ENCODE measurements at regions not wholly inside any gene's neighbourhood (a gene's known extent, or its start where the extent isn't known, plus 50 kb on each side); places are given as distances from the start of the nearest gene placed in this dataset.

GRCh38 chr14:41051801-41052200 is 554.9 kb upstream of the LRFN5 start:
- Histone ChIP-seq H3T11ph (ENCODE audit: low read length) (no peak overlapping the region), H3K23me2 (ENCODE audit: insufficient read length, low read depth, low read length, poor library complexity, severe bottlenecking) (no peaks in the 10 kb centered on the region), H3K79me2 (ENCODE audit: insufficient read depth, low read length) (no peaks in the 10 kb centered on the region), H3K18ac (ENCODE audit: insufficient read length, low read depth, low read length) (no peak overlapping the region), H4K5ac (ENCODE audit: insufficient read length, low read depth, low read length) (no peak overlapping the region), H3K23ac (ENCODE audit: insufficient read length, low read depth, low read length) (no peak overlapping the region), H3K14ac (ENCODE audit: insufficient read depth, low read length) (no peak overlapping the region), H2BK15ac (ENCODE audit: low read depth, low read length) (no peak overlapping the region), H3K4me1 (ENCODE audit: insufficient read depth, low read length) (no peaks in the 10 kb centered on the region), H3K4ac (ENCODE audit: low read depth, low read length) (no peak overlapping the region), H2BK12ac (ENCODE audit: insufficient read length, low read depth, low read length) (no peak overlapping the region), H3K4me2 (ENCODE audit: insufficient read depth, insufficient read length, low read length) (no peak overlapping the region), H3K27ac (ENCODE audit: insufficient read length, low read depth, low read length) (no peak overlapping the region), H4K8ac (replicated peaks; ENCODE audit: insufficient read length, low read depth, low read length) (no peak overlapping the region), H3K9ac (ENCODE audit: extremely low read depth, insufficient read length, low read length) (no peak overlapping the region), H2BK5ac (ENCODE audit: insufficient read length, low read length) (no peak overlapping the region), H2BK120ac (ENCODE audit: low read depth, low read length, poor library complexity, severe bottlenecking) (no peak overlapping the region), H2AFZ (ENCODE audit: low read length) (no peak overlapping the region), H3K27me3 (ENCODE audit: insufficient read depth, low read length) (no peaks in the 10 kb centered on the region), H4K20me1 (ENCODE audit: control insufficient read depth, insufficient read depth, insufficient read length) (no peaks in the 10 kb centered on the region), H3K56ac (ENCODE audit: insufficient read length, low read depth, low read length) (no peak overlapping the region), H4K91ac (ENCODE audit: insufficient read length, low read depth, low read length) (no peak overlapping the region), H2AK5ac (ENCODE audit: insufficient read length, low read length) (no peak overlapping the region), H2BK20ac (ENCODE audit: low read depth, low read length, poor library complexity, severe bottlenecking) (no peak overlapping the region), H3K79me1 (ENCODE audit: insufficient read depth, low read depth, low read length, poor library complexity, severe bottlenecking) (no peaks in the 10 kb centered on the region), H3K9me3 (ENCODE audit: control insufficient read depth, low read depth, low read length) (no peaks in the 10 kb centered on the region)
- no peak for DNase-seq
- TF ChIP-seq, protein P1, sequence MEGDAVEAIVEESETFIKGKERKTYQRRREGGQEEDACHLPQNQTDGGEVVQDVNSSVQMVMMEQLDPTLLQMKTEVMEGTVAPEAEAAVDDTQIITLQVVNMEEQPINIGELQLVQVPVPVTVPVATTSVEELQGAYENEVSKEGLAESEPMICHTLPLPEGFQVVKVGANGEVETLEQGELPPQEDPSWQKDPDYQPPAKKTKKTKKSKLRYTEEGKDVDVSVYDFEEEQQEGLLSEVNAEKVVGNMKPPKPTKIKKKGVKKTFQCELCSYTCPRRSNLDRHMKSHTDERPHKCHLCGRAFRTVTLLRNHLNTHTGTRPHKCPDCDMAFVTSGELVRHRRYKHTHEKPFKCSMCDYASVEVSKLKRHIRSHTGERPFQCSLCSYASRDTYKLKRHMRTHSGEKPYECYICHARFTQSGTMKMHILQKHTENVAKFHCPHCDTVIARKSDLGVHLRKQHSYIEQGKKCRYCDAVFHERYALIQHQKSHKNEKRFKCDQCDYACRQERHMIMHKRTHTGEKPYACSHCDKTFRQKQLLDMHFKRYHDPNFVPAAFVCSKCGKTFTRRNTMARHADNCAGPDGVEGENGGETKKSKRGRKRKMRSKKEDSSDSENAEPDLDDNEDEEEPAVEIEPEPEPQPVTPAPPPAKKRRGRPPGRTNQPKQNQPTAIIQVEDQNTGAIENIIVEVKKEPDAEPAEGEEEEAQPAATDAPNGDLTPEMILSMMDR (conservative IDR thresholded peaks at IDR 0.05), result peak; percentile 36; the same call in 2 of the 3 replicates
- H3K27me3 Mint-ChIP-seq (ENCODE audit: low read depth), result no peaks in the 10 kb centered on the region
- H3K4me3 Mint-ChIP-seq, result no peak overlapping the region
- no CpG with 5 or more reads among the region's 7 CpGs for WGBS (ENCODE audit: extremely low coverage, insufficient read length, low lambda C conversion rate)
- no peaks in the 10 kb centered on the region for H3K9me3 Mint-ChIP-seq
- H3K36me3 Mint-ChIP-seq (ENCODE audit: insufficient read depth in 1 of 3, low read depth in 3 of 3), result no peaks in the 10 kb centered on the region
- peaks cover 1 to 5% of the 10 kb centered on the region in 2 experiments; a peak in 3 of 4 replicates for H3K4me1 Mint-ChIP-seq
- no peak overlapping the region for H3K27ac Mint-ChIP-seq
